MCF 10A (cell line): ENCODE measurements at regions not wholly inside any gene's neighbourhood (a gene's known extent, or its start where the extent isn't known, plus 50 kb on each side); places are given as distances from the start of the nearest gene placed in this dataset.

Experiments
- BruUV-seq: library from RNA; stranded (reverse); fragments of 400-500 nt; replicated peaks from 2 replicates; lab custom pipeline; 2021; lab: Mats Ljungman, UMichigan
- CTCF ChIA-PET: fragments of 300-600 bp; sonication (Branson Sonifier 250); formaldehyde crosslinking; extraction: SDS; loops from one replicate; lab custom pipeline; 2021; ENCODE audit warnings: antibody characterized with exemption, inconsistent platforms; lab: Yijun Ruan, JAX
- POLR2A ChIA-PET: fragments of 300-600, 350-650 bp; sonication (Branson Sonifier 250); formaldehyde crosslinking; extraction: SDS; loops from one replicate; lab custom pipeline; 2020; ENCODE audit warnings: antibody characterized with exemption, inconsistent platforms; lab: Yijun Ruan, JAX
- DNase-seq: peaks from one replicate; pipeline ENCODE4 v3.0.0-alpha.2; 2018; ENCODE audit not compliant: unreplicated experiment
- H3K27ac Mint-ChIP-seq: one replicate; pipeline ENCODE4 v1.8.0; 2022; ENCODE audit warnings: mild to moderate bottlenecking, low read depth, mixed read lengths; ENCODE audit not compliant: unreplicated experiment
- H3K27me3 Mint-ChIP-seq: one replicate; pipeline ENCODE4 v1.8.0; 2022; ENCODE audit warnings: mixed read lengths; ENCODE audit not compliant: insufficient read depth, unreplicated experiment
- H3K36me3 Mint-ChIP-seq: one replicate; pipeline ENCODE4 v1.8.0; 2022; ENCODE audit warnings: mild to moderate bottlenecking, moderate library complexity, mixed read lengths; ENCODE audit not compliant: insufficient read depth, unreplicated experiment
- H3K4me1 Mint-ChIP-seq: one replicate; pipeline ENCODE4 v1.8.0; 2022; ENCODE audit warnings: mixed read lengths; ENCODE audit not compliant: insufficient read depth, unreplicated experiment
- H3K4me3 Mint-ChIP-seq: one replicate; pipeline ENCODE4 v1.8.0; 2022; ENCODE audit warnings: mild to moderate bottlenecking, moderate library complexity, mixed read lengths; ENCODE audit not compliant: unreplicated experiment
- H3K9me3 Mint-ChIP-seq: one replicate; pipeline ENCODE4 v1.8.0; 2022; ENCODE audit warnings: mixed read lengths; ENCODE audit not compliant: unreplicated experiment
- CTCF ChIP-seq: fragments of 200-600 bp; IDR thresholded peaks from one replicate; pipeline ENCODE4 v1.8.0; 2022; ENCODE audit warnings: antibody characterized with exemption, mild to moderate bottlenecking; ENCODE audit not compliant: unreplicated experiment
- intact Hi-C: fragments of 100-400 bp; cut with micrococcal nuclease; formaldehyde crosslinking; loops from 2 replicates; pipeline ENCODE4 v1.14.1; 2022

- POLR2A ChIA-PET, result interaction anchor here (0.8 kb wide), 1 partner anchor 529 kb away, joined by 3 read pairs; no protein-coding TSS in a partner anchor
- no peak overlapping the region for H3K27ac Mint-ChIP-seq
- intact Hi-C loops, result no loop called here
Observed at GRCh38 chr10:20674926-20675325, 222.2 kb downstream of the NEBL start.

GRCh38 chr10:20673175-20673574 lies 223.9 kb downstream of the NEBL start:
- DNase-seq, result no peak
- no peak for TF ChIP-seq CTCF
- intact Hi-C loops, result no loop called here
- H3K36me3 Mint-ChIP-seq, result no peaks in the 10 kb centered on the region
- POLR2A ChIA-PET, result no interaction called here
- CTCF ChIA-PET, result no interaction called here
- no TSS peak for BruUV-seq
- H3K27me3 Mint-ChIP-seq, result no peaks in the 10 kb centered on the region
- no peak overlapping the region for H3K27ac Mint-ChIP-seq
- H3K4me1 Mint-ChIP-seq, result no peaks in the 10 kb centered on the region
- H3K9me3 Mint-ChIP-seq, result no peaks in the 10 kb centered on the region
- no peak overlapping the region for H3K4me3 Mint-ChIP-seq

More at GRCh38 chr10:20674926-20675325, 222.2 kb downstream of the NEBL start:
- no peaks in the 10 kb centered on the region for H3K36me3 Mint-ChIP-seq
- H3K4me1 Mint-ChIP-seq, result no peaks in the 10 kb centered on the region
- H3K4me3 Mint-ChIP-seq, result no peak overlapping the region
- TF ChIP-seq CTCF, result no peak
- H3K27me3 Mint-ChIP-seq, result no peaks in the 10 kb centered on the region
- BruUV-seq, result no TSS peak
- DNase-seq, result no peak
- CTCF ChIA-PET, result no interaction called here
- H3K9me3 Mint-ChIP-seq, result no peaks in the 10 kb centered on the region

GRCh38 chr10:20672741-20673140 lies 224.4 kb downstream of the NEBL start:
- DNase-seq, result no peak
- no TSS peak for BruUV-seq
- intact Hi-C loops, result no loop called here
- H3K36me3 Mint-ChIP-seq, result no peaks in the 10 kb centered on the region
- ChIA-PET POLR2A (interaction anchor here (0.7 kb wide), 1 partner anchor 17 kb away, joined by 4 read pairs; no protein-coding TSS in a partner anchor), CTCF (no interaction called here)
- TF ChIP-seq CTCF, result no peak
- H3K4me1 Mint-ChIP-seq, result no peaks in the 10 kb centered on the region
- H3K27me3 Mint-ChIP-seq, result no peaks in the 10 kb centered on the region
- no peak overlapping the region for H3K4me3 Mint-ChIP-seq
- H3K9me3 Mint-ChIP-seq, result no peaks in the 10 kb centered on the region
- H3K27ac Mint-ChIP-seq, result no peak overlapping the region

DNA sequence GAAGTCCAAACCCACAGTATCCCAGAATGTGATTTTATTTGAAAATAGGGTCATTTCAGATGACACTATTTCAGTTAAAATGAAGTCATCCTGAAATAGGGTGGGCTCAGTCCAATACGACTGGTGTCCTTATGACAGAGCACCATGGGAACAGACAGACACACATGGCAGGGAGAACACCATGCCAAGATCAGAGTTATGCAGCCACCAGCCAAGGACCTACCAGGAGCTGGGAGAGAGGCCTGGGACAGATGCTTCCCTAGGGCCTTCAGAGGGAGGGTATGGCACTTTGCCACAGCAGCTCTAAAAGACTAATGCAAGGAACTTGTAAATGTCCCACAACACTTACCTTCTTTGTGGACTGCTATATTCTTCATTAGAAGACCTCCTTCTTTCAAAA lies 226.5 kb downstream of the NEBL start:
- Mint-ChIP-seq H3K27me3 (no peaks in the 10 kb centered on the region), H3K4me3 (no peak overlapping the region), H3K4me1 (no peaks in the 10 kb centered on the region), H3K36me3 (no peaks in the 10 kb centered on the region), H3K9me3 (no peaks in the 10 kb centered on the region), H3K27ac (no peak overlapping the region)
- CTCF ChIA-PET, result no interaction called here
- POLR2A ChIA-PET, result no interaction called here
- DNase-seq, result no peak
- intact Hi-C loops, result no loop called here
- BruUV-seq, result no TSS peak
- no peak for TF ChIP-seq CTCF
